HG03196 (cell line): ENCODE measurements at regions not wholly inside any gene's neighbourhood (a gene's known extent, or its start where the extent isn't known, plus 50 kb on each side); places are given as distances from the start of the nearest gene placed in this dataset.

ENCODE experiments used
- ATAC-seq: cut with Tn5 transposase; IDR thresholded peaks from one replicate; pipeline ENCODE4 v1.9.1; 2021; ENCODE audit not compliant: unreplicated experiment

GRCh38 chr6:62345446-62345845 is 59.4 kb upstream of the KHDRBS2 start:
- no peak for ATAC-seq

DNA sequence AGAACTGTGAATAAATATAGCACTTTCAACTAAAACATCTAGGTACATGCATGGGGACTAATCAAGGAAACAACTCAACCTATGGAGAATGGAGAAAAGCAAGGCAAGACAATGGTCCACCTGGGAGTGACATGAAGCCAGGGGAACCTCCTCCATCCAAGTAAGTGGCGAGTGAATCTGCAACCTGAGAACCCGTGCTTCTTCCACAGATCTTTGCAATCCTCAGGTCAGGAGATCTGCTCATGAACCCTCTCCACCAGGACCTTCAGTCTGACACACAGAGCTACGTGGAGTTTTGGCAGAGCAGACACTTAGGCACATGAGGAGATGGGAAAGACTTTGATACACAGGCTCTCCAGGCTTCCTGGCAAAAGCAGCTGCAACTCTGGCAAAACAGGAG is 58.8 kb upstream of the KHDRBS2 start:
- no peak for ATAC-seq

DNA sequence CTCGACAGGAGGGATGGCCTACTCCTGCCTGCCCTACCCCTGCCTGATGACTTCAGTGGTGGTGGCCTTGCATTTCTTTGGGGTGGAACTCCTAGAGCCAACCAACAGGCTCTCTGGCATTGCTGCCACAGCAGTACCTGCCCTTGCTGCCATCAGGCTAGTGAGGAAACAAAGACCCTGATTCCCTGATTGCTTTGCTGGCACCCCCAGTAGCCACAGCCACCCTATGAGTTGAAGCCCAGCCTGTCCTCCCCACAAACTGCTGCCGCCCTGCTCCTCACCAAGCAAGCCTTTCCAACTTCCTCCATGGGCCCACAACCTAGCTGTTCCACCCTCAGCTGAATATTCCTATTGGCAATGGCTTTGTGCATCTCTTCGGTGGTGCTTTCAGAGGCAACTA is 52.5 kb upstream of the KHDRBS2 start:
- no peak for ATAC-seq
